ENCODE measurements at regions not wholly inside any gene's neighbourhood (a gene's known extent, or its start where the extent isn't known, plus 50 kb on each side); places are given as distances from the start of the nearest gene placed in this dataset.
"Not testable (repeated sequence)": the region's sequence is repeated elsewhere in the genome, so short reads cannot be mapped to it uniquely, and the experiment has no call there.

DNA sequence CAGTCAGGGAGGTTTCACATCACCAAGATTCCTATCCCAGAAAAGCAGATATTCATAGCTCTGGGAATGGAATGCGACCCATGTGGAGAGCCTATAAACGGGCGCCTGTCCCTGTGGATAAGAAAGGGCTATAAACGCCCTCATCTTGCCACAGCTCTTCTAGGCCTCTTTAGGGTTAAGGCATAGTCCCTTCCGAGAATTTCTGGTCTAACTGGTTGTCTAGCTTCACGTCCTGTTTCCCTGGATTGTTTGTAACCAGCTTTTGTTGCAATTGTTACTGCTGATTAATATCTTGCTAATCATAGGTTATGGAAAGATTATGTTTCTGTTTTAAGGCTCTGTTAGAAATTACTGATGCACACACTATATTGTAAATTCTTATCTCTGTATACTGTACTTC, 537.6 kb upstream of the RAG2 start:
- TF ChIP-seq FOSL1 (IDR thresholded peaks at IDR 0.05; ENCODE audit: low read depth); CTCF (IDR thresholded peaks at IDR 0.05 in 2 of 3, conservative IDR thresholded peaks at IDR 0.05 in 1 of 3; ENCODE audit: borderline replicate concordance in 1 of 3, insufficient read depth in 1 of 3, low read depth in 2 of 3, low read length in 2 of 3); YY1 (IDR thresholded peaks at IDR 0.05; ENCODE audit: extremely low read depth, insufficient replicate concordance, low read depth, low read length); SIN3A (IDR thresholded peaks at IDR 0.05; ENCODE audit: low read depth): not testable (repeated sequence)
- TF ChIP-seq, protein P1, sequence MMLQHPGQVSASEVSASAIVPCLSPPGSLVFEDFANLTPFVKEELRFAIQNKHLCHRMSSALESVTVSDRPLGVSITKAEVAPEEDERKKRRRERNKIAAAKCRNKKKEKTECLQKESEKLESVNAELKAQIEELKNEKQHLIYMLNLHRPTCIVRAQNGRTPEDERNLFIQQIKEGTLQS (IDR thresholded peaks at IDR 0.05), result not testable (repeated sequence)
